A549 (cell line): ENCODE measurements at regions not wholly inside any gene's neighbourhood (a gene's known extent, or its start where the extent isn't known, plus 50 kb on each side); places are given as distances from the start of the nearest gene placed in this dataset.
A peak's percentile ranks its signal among the peaks of the same experiment; 100 is the strongest.

Source experiments
- ATAC-seq, 2 experiments: fragments of 200-7000 bp in 1 of 2; fragments of >200 bp in 1 of 2; cut with Nextera tagmentation in 1 of 2; cut with Tn5 transposase in 1 of 2; 3 replicates each; pipeline versions ENCODE4 v1.8.0 to v1.9.1; 2018 to 2020; ENCODE audit warnings: mild to moderate bottlenecking in 1 of 2, moderate library complexity in 1 of 2
- CTCF ChIA-PET: fragments of 300-600 bp; sonication (Branson Sonifier 250); formaldehyde crosslinking; extraction: SDS; loops from one replicate; lab custom pipeline; 2021; ENCODE audit warnings: antibody characterized with exemption, inconsistent platforms; lab: Yijun Ruan, JAX
- POLR2A ChIA-PET: fragments of 350-600 bp; formaldehyde crosslinking; extraction: SDS; loops from one replicate; lab custom pipeline; 2021; ENCODE audit warnings: antibody characterized with exemption, inconsistent platforms; lab: Yijun Ruan, JAX
- DNase-seq, 2 experiments: peaks; one replicate each; pipeline versions ENCODE4 v3.0.0 to v3.0.0-alpha.2; 2011 to 2016; ENCODE audit warnings: low read depth in 1 of 2, low spot score in 1 of 2
- FAIRE-seq: peaks from 2 replicates; lab custom pipeline; 2011; peaks lifted over from hg19 to GRCh38; lab: Jason Lieb, UNC
- H3K27ac ChIP-seq, 2 experiments: fragments of >200 bp; sonication (Bioruptor Twin); formaldehyde crosslinking; 3 replicates each; pipeline ENCODE4 v1.5.1; 2016 to 2017
- H3K4me1 ChIP-seq: fragments of >200 bp; sonication (Bioruptor Twin); formaldehyde crosslinking; 3 replicates; pipeline ENCODE4 v1.6.1; 2016
- H3K4me2 ChIP-seq: fragments of >200 bp; sonication (Bioruptor Twin); formaldehyde crosslinking; 3 replicates; pipeline ENCODE4 v1.6.1; 2016
- H3K4me3 ChIP-seq: fragments of >200 bp; sonication (Bioruptor Twin); formaldehyde crosslinking; 3 replicates; pipeline ENCODE4 v1.5.1; 2016
- H3K9me3 ChIP-seq: fragments of >200 bp; sonication (Bioruptor Twin); formaldehyde crosslinking; 3 replicates; pipeline ENCODE4 v1.6.1; 2016
- ATOH8 ChIP-seq: fragments of 250-450 bp; sonication (Bioruptor Pico); IDR thresholded peaks from 2 replicates; pipeline ENCODE4 v1.5.0; 2020; ENCODE audit warnings: low read depth, mild to moderate bottlenecking, moderate library complexity
- BCL3 ChIP-seq: fragments of >200 bp; sonication (Bioruptor Twin); formaldehyde crosslinking; IDR thresholded peaks from 3 replicates; pipeline ENCODE4 v1.6.1; 2016
- BHLHE40 ChIP-seq: IDR thresholded peaks from 2 replicates; pipeline ENCODE4 v1.6.1; 2012; ENCODE audit warnings: low read depth, low read length, inconsistent platforms
- CBX2 ChIP-seq: fragments of 200-600 bp; sonication (generic); IDR thresholded peaks from 2 replicates; pipeline ENCODE4 v1.6.1; 2016; ENCODE audit warnings: low read depth, mild to moderate bottlenecking, borderline replicate concordance
- CHD2 ChIP-seq: fragments of 150-350 bp; IDR thresholded peaks from 2 replicates; pipeline ENCODE4 v1.6.1; 2014; ENCODE audit warnings: low read length; ENCODE audit not compliant: partially characterized antibody
- E2F6 ChIP-seq: IDR thresholded peaks from 2 replicates; pipeline ENCODE4 v1.6.1; 2012; ENCODE audit warnings: low read depth, borderline replicate concordance
- EHF ChIP-seq: fragments of 250-450 bp; sonication (Bioruptor Pico); IDR thresholded peaks from 2 replicates; pipeline ENCODE4 v1.5.0; 2020; ENCODE audit warnings: mild to moderate bottlenecking
- EHMT2 ChIP-seq: fragments of 200-600 bp; sonication (generic); IDR thresholded peaks from 2 replicates; pipeline ENCODE4 v1.6.1; 2016; ENCODE audit warnings: antibody characterized with exemption, low read depth, mild to moderate bottlenecking, moderate library complexity
- EP300 ChIP-seq, 2 experiments: fragments of >200 bp; sonication (Bioruptor Twin); formaldehyde crosslinking; IDR thresholded peaks; 2 replicates in 1 of 2; 3 replicates in 1 of 2; pipeline ENCODE4 v1.6.1; 2016 to 2017
- ESRRA ChIP-seq: fragments of 150-350 bp; IDR thresholded peaks from 2 replicates; pipeline ENCODE4 v1.6.1; 2014; ENCODE audit warnings: mild to moderate bottlenecking, low read length, borderline replicate concordance
- FOSL2 ChIP-seq, 2 experiments: fragments of 450-650 bp in 1 of 2; fragments of >200 bp in 1 of 2; sonication (Bioruptor Twin) in 1 of 2; formaldehyde crosslinking; IDR thresholded peaks; 2 replicates each; pipeline versions ENCODE4 v1.5.0 to v1.6.1; 2016 to 2020; ENCODE audit warnings: mild to moderate bottlenecking in 1 of 2, moderate library complexity in 1 of 2
- GATA3 ChIP-seq: IDR thresholded peaks from 2 replicates; pipeline ENCODE4 v1.6.1; 2012; ENCODE audit warnings: borderline replicate concordance
- HDAC2 ChIP-seq: fragments of 200-600 bp; sonication (generic); IDR thresholded peaks from 2 replicates; pipeline ENCODE4 v1.6.1; 2016
- HES2 ChIP-seq: fragments of >200 bp; sonication (Bioruptor Twin); formaldehyde crosslinking; IDR thresholded peaks from 2 replicates; pipeline ENCODE4 v1.6.1; 2016
- HEYL ChIP-seq: fragments of 250-450 bp; sonication (Bioruptor Pico); IDR thresholded peaks from 2 replicates; pipeline ENCODE4 v1.8.0; 2021; ENCODE audit warnings: mild to moderate bottlenecking, moderate library complexity
- HOXA7 ChIP-seq: fragments of 250-450 bp; sonication (Bioruptor Pico); IDR thresholded peaks from 2 replicates; pipeline ENCODE4 v1.5.0; 2020; ENCODE audit warnings: mild to moderate bottlenecking, moderate library complexity
- JUNB ChIP-seq: fragments of >200 bp; sonication (Bioruptor Twin); formaldehyde crosslinking; IDR thresholded peaks from 2 replicates; pipeline ENCODE4 v1.6.1; 2016
- MAFK ChIP-seq: fragments of 450-650 bp; IDR thresholded peaks from 2 replicates; pipeline ENCODE4 v1.6.1; 2014; ENCODE audit not compliant: partially characterized antibody
- MYC ChIP-seq: IDR thresholded peaks from 2 replicates; pipeline ENCODE4 v1.6.1; 2012; ENCODE audit warnings: mild to moderate bottlenecking, inconsistent platforms, low read length, improper control_type of control experiment, borderline replicate concordance
- NPAS2 ChIP-seq: fragments of 250-450 bp; sonication (Bioruptor Pico); IDR thresholded peaks from 2 replicates; pipeline ENCODE4 v1.8.0; 2022; ENCODE audit warnings: mild to moderate bottlenecking, moderate library complexity, borderline replicate concordance
- NR3C1 ChIP-seq: fragments of >200 bp; sonication (Bioruptor Twin); formaldehyde crosslinking; IDR thresholded peaks from 3 replicates; pipeline ENCODE4 v1.6.1; 2017
- RAD21 ChIP-seq, 2 experiments: fragments of >200 bp in 1 of 2; sonication (Bioruptor Twin) in 1 of 2; formaldehyde crosslinking in 1 of 2; IDR thresholded peaks in 1 of 2; conservative IDR thresholded peaks in 1 of 2; 2 replicates in 1 of 2; 3 replicates in 1 of 2; pipeline ENCODE4 v1.6.1; 2012 to 2018; ENCODE audit warnings: inconsistent platforms in 1 of 2
- RFX5 ChIP-seq: fragments of 450-650 bp; IDR thresholded peaks from 2 replicates; pipeline ENCODE4 v1.7.1; 2014; ENCODE audit warnings: antibody characterized with exemption, mild to moderate bottlenecking, moderate library complexity
- TFCP2L1 ChIP-seq: fragments of 250-450 bp; sonication (Bioruptor Pico); IDR thresholded peaks from 2 replicates; pipeline ENCODE4 v1.5.0; 2021; ENCODE audit warnings: mild to moderate bottlenecking
- ZNF302 ChIP-seq: fragments of 250-450 bp; sonication (Bioruptor Pico); IDR thresholded peaks from 2 replicates; pipeline ENCODE4 v1.9.0; 2021; ENCODE audit warnings: inconsistent platforms, mild to moderate bottlenecking, moderate library complexity
- WGBS: methylation state at CpG from one replicate; pipeline ENCODE4 v1.1.6; 2017; ENCODE audit errors: missing lambda C conversion rate; 5-methylcytosine and 5-hydroxymethylcytosine counted together

- peaks cover 42% of the 10 kb centered on the region for H3K4me1 ChIP-seq
- H3K4me2 ChIP-seq: no peak overlapping the region
- CTCF ChIA-PET: interaction anchor here (0.8 to 1.9 kb wide), 5 partner anchors 15 to 153 kb away, joined by 3 to 8 read pairs (median 3); no protein-coding TSS in a partner anchor
Observed at GRCh38 chr2:43076676-43077075, 149.7 kb downstream of the ZFP36L2 start.

GRCh38 chr2:43075811-43076585, 150.4 kb downstream of the ZFP36L2 start:
- H3K4me3 ChIP-seq: no peak overlapping the region
- CTCF ChIA-PET: interaction anchor here (1.2 to 1.7 kb wide), 3 partner anchors 30 to 153 kb away, joined by 3 to 8 read pairs (median 3); no protein-coding TSS in a partner anchor
- H3K4me2 ChIP-seq: peak overlapping the region; percentile 36
- WGBS: 98% methylated on average over 3 of the region's 3 CpGs
- ATAC-seq: peak; percentile 41 to 53; a peak in 4 of 6 replicates
- DNase-seq: peak in 1 of 2 experiments; percentile 58
- no peaks in the 10 kb centered on the region for H3K9me3 ChIP-seq
- FAIRE-seq: no peak
- peaks cover 40% of the 10 kb centered on the region for H3K4me1 ChIP-seq
- no peak for TF ChIP-seq NPAS2
- no peak for TF ChIP-seq RFX5
- TF ChIP-seq JUNB: no peak
- peak; percentile 48; the same call in 1 of the 2 replicates for TF ChIP-seq ATOH8
- TF ChIP-seq TFCP2L1 (CRISPR knock-in tag): no peak
- peak; percentile 6 for TF ChIP-seq MAFK
- TF ChIP-seq GATA3: 0 out of 2 replicates have a peak, but pooled peaks have one; percentile 27
- TF ChIP-seq E2F6: no peak
- peak in 1 of 2 experiments; percentile 45; a peak in 1 of 5 replicates for TF ChIP-seq EP300 (IDR thresholded peaks at IDR 0.05)
- TF ChIP-seq FOSL2 (IDR thresholded peaks at IDR 0.05): no peak
- TF ChIP-seq FOSL2 (CRISPR knock-in tag; IDR thresholded peaks at IDR 0.05): peak; percentile 65
- TF ChIP-seq RAD21 (conservative IDR thresholded peaks at IDR 0.05 in 1 of 2, IDR thresholded peaks at IDR 0.05 in 1 of 2): 0 out of 5 replicates have a peak, but pooled peaks of 1 of the 2 experiments have one; percentile 14
- TF ChIP-seq ZNF302 (CRISPR knock-in tag): no peak
- no peak for TF ChIP-seq EHF (CRISPR knock-in tag)
- no peak for TF ChIP-seq BHLHE40
- POLR2A ChIA-PET: interaction anchor here (1.0 kb wide), 1 partner anchor 150 kb away, joined by 3 read pairs; the partner anchor contains the start of gene ZFP36L2
- H3K27ac ChIP-seq: peak overlapping the region; percentile 85 to 86

More at GRCh38 chr2:43076676-43077075, 149.7 kb downstream of the ZFP36L2 start:
- no peak for ATAC-seq
- WGBS: 93% methylated on average over 5 of the region's 5 CpGs
- no peak for FAIRE-seq
- Histone ChIP-seq H3K9me3 (no peaks in the 10 kb centered on the region), H3K27ac (peak overlapping the region; percentile 85 to 86), H3K4me3 (no peak overlapping the region)
- TF ChIP-seq NR3C1 (no peak), HDAC2 (no peak), HOXA7 (CRISPR knock-in tag) (no peak), ESRRA (no peak), BCL3 (no peak), EHMT2 (no peak), HEYL (no peak), ZNF302 (CRISPR knock-in tag) (no peak), EHF (CRISPR knock-in tag) (no peak), CHD2 (no peak), CBX2 (no peak), TFCP2L1 (CRISPR knock-in tag) (no peak), JUNB (no peak), MYC (no peak), HES2 (no peak)
- POLR2A ChIA-PET: interaction anchor here (1.0 kb wide), 1 partner anchor 150 kb away, joined by 3 read pairs; the partner anchor contains the start of gene ZFP36L2
- DNase-seq: no peak
